UCSD-AML1 (cell line): ENCODE measurements at regions not wholly inside any gene's neighbourhood (a gene's known extent, or its start where the extent isn't known, plus 50 kb on each side); places are given as distances from the start of the nearest gene placed in this dataset.

Source experiments
- DNase-seq: peaks from one replicate; lab custom pipeline; 2025; ENCODE audit not compliant: unreplicated experiment; lab: John Stamatoyannopoulos, UW

GRCh38 chr20:4371623-4372251 lies 122.7 kb upstream of the ADRA1D start:
- DNase-seq: peak; percentile 19

- DNase-seq: no peak
Observed at GRCh38 chr20:4370851-4371250, 121.8 kb upstream of the ADRA1D start.

- peak; percentile 52 for DNase-seq
Observed at GRCh38 chr20:4369798-4370124, 120.7 kb upstream of the ADRA1D start.

GRCh38 chr20:4369119-4369797 lies 120.2 kb upstream of the ADRA1D start:
- DNase-seq: no peak

GRCh38 chr20:4366076-4366475 lies 117.0 kb upstream of the ADRA1D start:
- DNase-seq: no peak

- DNase-seq: no peak
Observed at GRCh38 chr20:4358552-4358951, 109.5 kb upstream of the ADRA1D start.

GRCh38 chr20:4352348-4352747 lies 103.3 kb upstream of the ADRA1D start:
- no peak for DNase-seq

GRCh38 chr20:4350096-4350495 lies 101.0 kb upstream of the ADRA1D start:
- DNase-seq: no peak

- no peak for DNase-seq
Observed at GRCh38 chr20:4344670-4345069, 95.6 kb upstream of the ADRA1D start.

GRCh38 chr20:4342609-4343008 lies 93.5 kb upstream of the ADRA1D start:
- DNase-seq: no peak

GRCh38 chr20:4341804-4342485 lies 92.9 kb upstream of the ADRA1D start:
- no peak for DNase-seq

GRCh38 chr20:4335722-4336121 lies 86.6 kb upstream of the ADRA1D start:
- DNase-seq: no peak

GRCh38 chr20:4332121-4332860 lies 83.2 kb upstream of the ADRA1D start:
- no peak for DNase-seq

- no peak for DNase-seq
Observed at GRCh38 chr20:4330011-4330410, 80.9 kb upstream of the ADRA1D start.

GRCh38 chr20:4329232-4329631 lies 80.1 kb upstream of the ADRA1D start:
- peak; percentile 36 for DNase-seq

GRCh38 chr20:4328541-4328940 lies 79.5 kb upstream of the ADRA1D start:
- no peak for DNase-seq

- no peak for DNase-seq
Observed at GRCh38 chr20:4327956-4328355, 78.9 kb upstream of the ADRA1D start.

GRCh38 chr20:4326195-4327065 lies 77.3 kb upstream of the ADRA1D start:
- DNase-seq: no peak

GRCh38 chr20:4325548-4326187 lies 76.6 kb upstream of the ADRA1D start:
- DNase-seq: no peak

- DNase-seq: no peak
Observed at GRCh38 chr20:4324611-4325243, 75.6 kb upstream of the ADRA1D start.
